HepG2 (cell line): ENCODE measurements at regions not wholly inside any gene's neighbourhood (a gene's known extent, or its start where the extent isn't known, plus 50 kb on each side); places are given as distances from the start of the nearest gene placed in this dataset.

Experiments
- ADNP ChIP-seq: sonication (generic); formaldehyde crosslinking; IDR thresholded peaks from 2 replicates; pipeline ENCODE4 v1.4.0; 2020; ENCODE audit warnings: missing genetic modification reagents
- FLYWCH1 ChIP-seq: sonication (generic); formaldehyde crosslinking; IDR thresholded peaks from 2 replicates; pipeline ENCODE4 v1.8.1; 2023; ENCODE audit warnings: mild to moderate bottlenecking, missing genetic modification reagents
- FOSL1 ChIP-seq: sonication (generic); formaldehyde crosslinking; IDR thresholded peaks from 2 replicates; pipeline ENCODE4 v1.9.0; 2021; ENCODE audit warnings: missing genetic modification reagents, borderline replicate concordance
- FOXA1 ChIP-seq, 2 experiments: fragments of 450-650 bp in 1 of 2; sonication (generic) in 1 of 2; formaldehyde crosslinking in 1 of 2; IDR thresholded peaks; 2 replicates each; pipeline versions ENCODE4 v1.4.0 to v1.6.1; 2016 to 2020; ENCODE audit warnings: missing genetic modification reagents in 1 of 2
- ISX ChIP-seq: sonication (generic); formaldehyde crosslinking; conservative IDR thresholded peaks from 2 replicates; pipeline ENCODE4 v1.5.0; 2020; ENCODE audit warnings: missing genetic modification reagents
- KDM5A ChIP-seq: fragments of 200-600 bp; sonication (generic); IDR thresholded peaks from 2 replicates; pipeline ENCODE4 v1.7.0; 2018; ENCODE audit warnings: antibody characterized with exemption, mild to moderate bottlenecking, low read length, borderline replicate concordance
- NR2F1 ChIP-seq, 2 experiments: fragments of 450-650 bp in 1 of 2; formaldehyde crosslinking in 1 of 2; IDR thresholded peaks; 2 replicates each; pipeline versions ENCODE4 v1.5.0 to v1.6.1; 2016 to 2020; ENCODE audit warnings: mild to moderate bottlenecking in 1 of 2, missing compliant biosample characterization in 1 of 2, missing genetic modification reagents in 1 of 2, moderate library complexity in 1 of 2
- RFX3 ChIP-seq: IDR thresholded peaks from 2 replicates; pipeline ENCODE4 v1.6.1; 2016; ENCODE audit warnings: missing biosample characterization, missing genetic modification reagents
- RXRB ChIP-seq: IDR thresholded peaks from 2 replicates; pipeline ENCODE4 v1.6.1; 2016; ENCODE audit warnings: borderline replicate concordance, missing genetic modification reagents, missing compliant biosample characterization
- SRSF4 ChIP-seq: fragments of 200-400 bp; formaldehyde crosslinking; IDR thresholded peaks from one replicate; pipeline ENCODE4 v1.6.1; 2018; ENCODE audit warnings: mild to moderate bottlenecking, low read depth, low read length, moderate library complexity; ENCODE audit not compliant: poor library complexity, severe bottlenecking
- ZNF124 ChIP-seq: sonication (generic); formaldehyde crosslinking; IDR thresholded peaks from 2 replicates; pipeline ENCODE4 v1.4.0; 2020; ENCODE audit warnings: missing genetic modification reagents
- ZNF33B ChIP-seq: sonication (generic); formaldehyde crosslinking; IDR thresholded peaks from 2 replicates; pipeline ENCODE4 v1.5.1; 2020; ENCODE audit warnings: mild to moderate bottlenecking, missing genetic modification reagents
- ZNF383 ChIP-seq: sonication (generic); formaldehyde crosslinking; IDR thresholded peaks from 2 replicates; pipeline ENCODE4 v1.4.0; 2020; ENCODE audit warnings: missing genetic modification reagents, mild to moderate bottlenecking, borderline replicate concordance
- TF ChIP-seq, protein P1 (sequence below): sonication (generic); formaldehyde crosslinking; conservative IDR thresholded peaks from 2 replicates; pipeline ENCODE4 v1.4.0; 2020; ENCODE audit warnings: mild to moderate bottlenecking, missing genetic modification reagents, moderate library complexity
- TF ChIP-seq, protein P2 (sequence below): sonication (generic); formaldehyde crosslinking; IDR thresholded peaks from 2 replicates; pipeline ENCODE4 v1.4.0; 2020; ENCODE audit warnings: missing genetic modification reagents, mild to moderate bottlenecking, borderline replicate concordance
- TF ChIP-seq, protein P3 (sequence below): sonication (generic); formaldehyde crosslinking; IDR thresholded peaks from 2 replicates; pipeline ENCODE4 v1.4.0; 2020; ENCODE audit warnings: mild to moderate bottlenecking, missing genetic modification reagents, borderline replicate concordance
- TF ChIP-seq, protein P4 (sequence below): sonication (generic); formaldehyde crosslinking; IDR thresholded peaks from 2 replicates; pipeline ENCODE4 v1.4.0; 2020; ENCODE audit warnings: missing genetic modification reagents, borderline replicate concordance
- TF ChIP-seq, protein P5 (sequence below): IDR thresholded peaks from 2 replicates; pipeline ENCODE4 v1.6.1; 2016; ENCODE audit warnings: low read depth

DNA sequence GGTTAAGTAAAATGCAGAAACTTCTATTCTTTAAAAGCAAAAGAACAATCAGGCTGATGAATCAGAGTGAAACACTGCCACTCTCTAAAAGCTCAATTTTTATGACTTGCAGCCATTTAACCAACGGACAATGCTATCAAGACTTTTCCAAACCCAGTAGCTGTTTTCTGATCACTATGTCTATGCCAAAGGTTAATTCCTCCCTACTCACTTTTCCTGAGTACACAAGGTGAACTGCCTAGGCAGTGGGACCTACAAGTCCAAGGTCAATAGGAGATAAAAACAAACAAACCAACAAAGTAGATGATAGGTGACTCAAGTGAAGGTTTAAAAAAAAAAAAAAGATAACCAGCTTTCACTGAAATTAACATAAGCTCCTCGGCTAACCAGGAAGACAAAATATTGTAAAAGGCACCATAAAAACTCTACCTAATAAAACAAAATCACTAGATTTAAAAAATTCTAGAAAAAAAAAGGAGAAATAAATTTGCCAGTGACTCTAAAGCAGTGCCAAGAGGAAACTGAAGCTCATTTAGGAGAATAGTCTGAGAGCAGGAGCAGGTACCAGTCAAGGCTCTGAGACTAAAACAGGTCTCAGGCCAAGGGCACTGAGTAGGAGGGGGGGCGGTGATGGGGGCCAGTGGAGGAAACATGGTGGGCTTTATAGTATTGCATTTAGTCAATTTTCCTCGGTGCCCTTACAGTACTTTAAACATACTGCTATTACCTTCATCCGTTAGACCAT is 134.1 kb upstream of the DLGAP1 start (continued):
- TF ChIP-seq, protein P1, sequence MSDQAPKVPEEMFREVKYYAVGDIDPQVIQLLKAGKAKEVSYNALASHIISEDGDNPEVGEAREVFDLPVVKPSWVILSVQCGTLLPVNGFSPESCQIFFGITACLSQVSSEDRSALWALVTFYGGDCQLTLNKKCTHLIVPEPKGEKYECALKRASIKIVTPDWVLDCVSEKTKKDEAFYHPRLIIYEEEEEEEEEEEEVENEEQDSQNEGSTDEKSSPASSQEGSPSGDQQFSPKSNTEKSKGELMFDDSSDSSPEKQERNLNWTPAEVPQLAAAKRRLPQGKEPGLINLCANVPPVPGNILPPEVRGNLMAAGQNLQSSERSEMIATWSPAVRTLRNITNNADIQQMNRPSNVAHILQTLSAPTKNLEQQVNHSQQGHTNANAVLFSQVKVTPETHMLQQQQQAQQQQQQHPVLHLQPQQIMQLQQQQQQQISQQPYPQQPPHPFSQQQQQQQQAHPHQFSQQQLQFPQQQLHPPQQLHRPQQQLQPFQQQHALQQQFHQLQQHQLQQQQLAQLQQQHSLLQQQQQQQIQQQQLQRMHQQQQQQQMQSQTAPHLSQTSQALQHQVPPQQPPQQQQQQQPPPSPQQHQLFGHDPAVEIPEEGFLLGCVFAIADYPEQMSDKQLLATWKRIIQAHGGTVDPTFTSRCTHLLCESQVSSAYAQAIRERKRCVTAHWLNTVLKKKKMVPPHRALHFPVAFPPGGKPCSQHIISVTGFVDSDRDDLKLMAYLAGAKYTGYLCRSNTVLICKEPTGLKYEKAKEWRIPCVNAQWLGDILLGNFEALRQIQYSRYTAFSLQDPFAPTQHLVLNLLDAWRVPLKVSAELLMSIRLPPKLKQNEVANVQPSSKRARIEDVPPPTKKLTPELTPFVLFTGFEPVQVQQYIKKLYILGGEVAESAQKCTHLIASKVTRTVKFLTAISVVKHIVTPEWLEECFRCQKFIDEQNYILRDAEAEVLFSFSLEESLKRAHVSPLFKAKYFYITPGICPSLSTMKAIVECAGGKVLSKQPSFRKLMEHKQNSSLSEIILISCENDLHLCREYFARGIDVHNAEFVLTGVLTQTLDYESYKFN (CRISPR knock-in tag), result peak; percentile 48; the same call in 1 of the 2 replicates
- TF ChIP-seq ZNF124 (CRISPR knock-in tag) (no peak), ZNF33B (CRISPR knock-in tag) (no peak), FLYWCH1 (CRISPR knock-in tag) (no peak), ISX (no peak), NR2F1 (CRISPR knock-in tag; IDR thresholded peaks at IDR 0.05) (peak; percentile 51 to 53; a peak in 3 of 4 replicates), FOSL1 (CRISPR knock-in tag) (no peak), ZNF383 (no peak), RFX3 (CRISPR knock-in tag) (no peak), FOXA1 (IDR thresholded peaks at IDR 0.05) (peak; percentile 58), FOXA1 (CRISPR knock-in tag; IDR thresholded peaks at IDR 0.05) (peak; percentile 82), KDM5A (no peak), SRSF4 (no peak), RXRB (CRISPR knock-in tag) (peak; percentile 89), ADNP (CRISPR knock-in tag) (no peak)
- TF ChIP-seq, protein P2, sequence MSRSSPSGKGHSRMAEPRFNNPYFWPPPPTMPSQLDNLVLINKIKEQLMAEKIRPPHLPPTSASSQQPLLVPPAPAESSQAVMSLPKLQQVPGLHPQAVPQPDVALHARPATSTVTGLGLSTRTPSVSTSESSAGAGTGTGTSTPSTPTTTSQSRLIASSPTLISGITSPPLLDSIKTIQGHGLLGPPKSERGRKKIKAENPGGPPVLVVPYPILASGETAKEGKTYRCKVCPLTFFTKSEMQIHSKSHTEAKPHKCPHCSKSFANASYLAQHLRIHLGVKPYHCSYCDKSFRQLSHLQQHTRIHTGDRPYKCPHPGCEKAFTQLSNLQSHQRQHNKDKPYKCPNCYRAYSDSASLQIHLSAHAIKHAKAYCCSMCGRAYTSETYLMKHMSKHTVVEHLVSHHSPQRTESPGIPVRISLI, result peak; percentile 70; the same call in 1 of the 2 replicates
- TF ChIP-seq, protein P3, sequence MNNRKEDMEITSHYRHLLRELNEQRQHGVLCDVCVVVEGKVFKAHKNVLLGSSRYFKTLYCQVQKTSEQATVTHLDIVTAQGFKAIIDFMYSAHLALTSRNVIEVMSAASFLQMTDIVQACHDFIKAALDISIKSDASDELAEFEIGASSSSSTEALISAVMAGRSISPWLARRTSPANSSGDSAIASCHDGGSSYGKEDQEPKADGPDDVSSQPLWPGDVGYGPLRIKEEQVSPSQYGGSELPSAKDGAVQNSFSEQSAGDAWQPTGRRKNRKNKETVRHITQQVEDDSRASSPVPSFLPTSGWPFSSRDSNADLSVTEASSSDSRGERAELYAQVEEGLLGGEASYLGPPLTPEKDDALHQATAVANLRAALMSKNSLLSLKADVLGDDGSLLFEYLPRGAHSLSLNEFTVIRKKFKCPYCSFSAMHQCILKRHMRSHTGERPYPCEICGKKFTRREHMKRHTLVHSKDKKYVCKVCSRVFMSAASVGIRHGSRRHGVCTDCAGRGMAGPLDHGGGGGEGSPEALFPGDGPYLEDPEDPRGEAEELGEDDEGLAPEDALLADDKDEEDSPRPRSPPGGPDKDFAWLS (CRISPR knock-in tag), result no peak
- TF ChIP-seq, protein P4, sequence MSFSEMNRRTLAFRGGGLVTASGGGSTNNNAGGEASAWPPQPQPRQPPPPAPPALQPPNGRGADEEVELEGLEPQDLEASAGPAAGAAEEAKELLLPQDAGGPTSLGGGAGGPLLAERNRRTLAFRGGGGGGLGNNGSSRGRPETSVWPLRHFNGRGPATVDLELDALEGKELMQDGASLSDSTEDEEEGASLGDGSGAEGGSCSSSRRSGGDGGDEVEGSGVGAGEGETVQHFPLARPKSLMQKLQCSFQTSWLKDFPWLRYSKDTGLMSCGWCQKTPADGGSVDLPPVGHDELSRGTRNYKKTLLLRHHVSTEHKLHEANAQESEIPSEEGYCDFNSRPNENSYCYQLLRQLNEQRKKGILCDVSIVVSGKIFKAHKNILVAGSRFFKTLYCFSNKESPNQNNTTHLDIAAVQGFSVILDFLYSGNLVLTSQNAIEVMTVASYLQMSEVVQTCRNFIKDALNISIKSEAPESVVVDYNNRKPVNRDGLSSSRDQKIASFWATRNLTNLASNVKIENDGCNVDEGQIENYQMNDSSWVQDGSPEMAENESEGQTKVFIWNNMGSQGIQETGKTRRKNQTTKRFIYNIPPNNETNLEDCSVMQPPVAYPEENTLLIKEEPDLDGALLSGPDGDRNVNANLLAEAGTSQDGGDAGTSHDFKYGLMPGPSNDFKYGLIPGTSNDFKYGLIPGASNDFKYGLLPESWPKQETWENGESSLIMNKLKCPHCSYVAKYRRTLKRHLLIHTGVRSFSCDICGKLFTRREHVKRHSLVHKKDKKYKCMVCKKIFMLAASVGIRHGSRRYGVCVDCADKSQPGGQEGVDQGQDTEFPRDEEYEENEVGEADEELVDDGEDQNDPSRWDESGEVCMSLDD (CRISPR knock-in tag), result no peak
- TF ChIP-seq, protein P5, sequence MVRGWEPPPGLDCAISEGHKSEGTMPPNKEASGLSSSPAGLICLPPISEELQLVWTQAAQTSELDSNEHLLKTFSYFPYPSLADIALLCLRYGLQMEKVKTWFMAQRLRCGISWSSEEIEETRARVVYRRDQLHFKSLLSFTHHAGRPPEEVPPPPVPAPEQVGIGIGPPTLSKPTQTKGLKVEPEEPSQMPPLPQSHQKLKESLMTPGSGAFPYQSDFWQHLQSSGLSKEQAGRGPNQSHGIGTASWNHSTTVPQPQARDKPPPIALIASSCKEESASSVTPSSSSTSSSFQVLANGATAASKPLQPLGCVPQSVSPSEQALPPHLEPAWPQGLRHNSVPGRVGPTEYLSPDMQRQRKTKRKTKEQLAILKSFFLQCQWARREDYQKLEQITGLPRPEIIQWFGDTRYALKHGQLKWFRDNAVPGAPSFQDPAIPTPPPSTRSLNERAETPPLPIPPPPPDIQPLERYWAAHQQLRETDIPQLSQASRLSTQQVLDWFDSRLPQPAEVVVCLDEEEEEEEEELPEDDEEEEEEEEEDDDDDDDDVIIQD (CRISPR knock-in tag), result no peak
